Prostate gland (tissue), 2 donors: ENCODE measurements at regions not wholly inside any gene's neighbourhood (a gene's known extent, or its start where the extent isn't known, plus 50 kb on each side); places are given as distances from the start of the nearest gene placed in this dataset.

ENCODE experiments used
- DNase-seq: peaks from one replicate; pipeline ENCODE4 v3.0.0-alpha.2; 2019; ENCODE audit warnings: low spot score
- H3K27ac ChIP-seq, 2 donors: fragments of 200-600 bp; sonication (generic); 2 replicates each; pipeline ENCODE4 v1.5.1; 2017 to 2019
- H3K27me3 ChIP-seq: fragments of 200-600 bp; sonication (generic); replicated peaks from 2 replicates; pipeline ENCODE4 v1.5.1; 2019; ENCODE audit not compliant: insufficient read depth
- H3K36me3 ChIP-seq, 2 donors: fragments of 200-600 bp; sonication (generic); 1 replicate in 1 of 2; 2 replicates in 1 of 2; pipeline versions ENCODE4 v1.5.1 to v1.8.1; 2017 to 2019
- H3K4me1 ChIP-seq: fragments of 200-600 bp; sonication (generic); replicated peaks from 2 replicates; pipeline ENCODE4 v1.5.1; 2019
- H3K4me3 ChIP-seq, 2 donors: fragments of 200-600 bp; sonication (generic); 2 replicates each; pipeline ENCODE4 v1.5.1; 2017 to 2019
- H3K9me3 ChIP-seq: fragments of 200-600 bp; sonication (generic); 2 replicates; pipeline ENCODE4 v1.5.1; 2017
- CTCF ChIP-seq, 4 experiments: fragments of 200-600 bp in 2 of 4; fragments of 450-650 bp in 2 of 4; sonication (generic) in 2 of 4; IDR thresholded peaks; 1 replicate in 3 of 4; 2 replicates in 1 of 4; pipeline ENCODE4 v1.5.1; 2016 to 2019; ENCODE audit warnings: antibody characterized with exemption in 4 of 4, mild to moderate bottlenecking in 2 of 4, moderate library complexity in 2 of 4
- POLR2A ChIP-seq: fragments of 450-650 bp; IDR thresholded peaks from one replicate; pipeline ENCODE4 v1.6.1; 2016; ENCODE audit warnings: antibody characterized with exemption, mild to moderate bottlenecking
- POLR2AphosphoS5 ChIP-seq: sonication (generic); formaldehyde crosslinking; IDR thresholded peaks from one replicate; pipeline ENCODE4 v1.6.1; 2017; ENCODE audit warnings: antibody characterized with exemption
- WGBS: methylation state at CpG from one replicate; pipeline ENCODE4 v1.1.5; 2018; 5-methylcytosine and 5-hydroxymethylcytosine counted together
- intact Hi-C: fragments of 100-400 bp; cut with DNase I; formaldehyde crosslinking; loops from one replicate; pipeline ENCODE4 v1.14.2; 2022

GRCh38 chr17:13741744-13742143 lies 140.0 kb upstream of the HS3ST3A1 start:
- no peaks in the 10 kb centered on the region for H3K4me1 ChIP-seq
- 93% methylated on average over 1 of the region's 1 CpG for WGBS
- TF ChIP-seq POLR2A: no peak
- no peak for TF ChIP-seq CTCF (IDR thresholded peaks at IDR 0.05)
- no peak for TF ChIP-seq POLR2AphosphoS5
- H3K9me3 ChIP-seq: no peaks in the 10 kb centered on the region
- no peaks in the 10 kb centered on the region for H3K27me3 ChIP-seq
- H3K27ac ChIP-seq: no peak overlapping the region
- DNase-seq: no peak
- H3K4me3 ChIP-seq: no peak overlapping the region
- H3K36me3 ChIP-seq: no peaks in the 10 kb centered on the region
- intact Hi-C loops: no loop called here

- Histone ChIP-seq H3K36me3 (no peaks in the 10 kb centered on the region), H3K9me3 (no peaks in the 10 kb centered on the region), H3K27me3 (no peaks in the 10 kb centered on the region), H3K4me3 (no peak overlapping the region), H3K4me1 (no peaks in the 10 kb centered on the region), H3K27ac (no peak overlapping the region)
- intact Hi-C loops: no loop called here
- no peak for DNase-seq
- TF ChIP-seq POLR2A (no peak), CTCF (IDR thresholded peaks at IDR 0.05) (no peak), POLR2AphosphoS5 (no peak)
- WGBS: 84% methylated on average over 3 of the region's 3 CpGs
Observed at GRCh38 chr17:13743906-13744305, 142.2 kb upstream of the HS3ST3A1 start.

- WGBS: 74% methylated on average over 9 of the region's 9 CpGs
- Histone ChIP-seq H3K27me3 (no peaks in the 10 kb centered on the region), H3K36me3 (no peaks in the 10 kb centered on the region), H3K4me3 (no peak overlapping the region), H3K4me1 (no peaks in the 10 kb centered on the region), H3K27ac (no peak overlapping the region), H3K9me3 (no peaks in the 10 kb centered on the region)
- TF ChIP-seq POLR2AphosphoS5: no peak
- TF ChIP-seq CTCF (IDR thresholded peaks at IDR 0.05): no peak
- no peak for TF ChIP-seq POLR2A
- no peak for DNase-seq
- intact Hi-C loops: no loop called here
Observed at GRCh38 chr17:13746404-13746803, 144.7 kb upstream of the HS3ST3A1 start.

- Histone ChIP-seq H3K4me1 (no peaks in the 10 kb centered on the region), H3K9me3 (no peaks in the 10 kb centered on the region), H3K27ac (no peak overlapping the region), H3K4me3 (no peak overlapping the region), H3K36me3 (no peaks in the 10 kb centered on the region), H3K27me3 (no peaks in the 10 kb centered on the region)
- intact Hi-C loops: no loop called here
- 95% methylated on average over 5 of the region's 5 CpGs for WGBS
- TF ChIP-seq CTCF (IDR thresholded peaks at IDR 0.05) (no peak), POLR2AphosphoS5 (no peak), POLR2A (no peak)
- DNase-seq: no peak
Observed at GRCh38 chr17:13749166-13749890, 147.6 kb upstream of the HS3ST3A1 start.

- 73% methylated on average over 1 of the region's 1 CpG for WGBS
- no peaks in the 10 kb centered on the region for H3K9me3 ChIP-seq
- H3K36me3 ChIP-seq: no peaks in the 10 kb centered on the region
- no peaks in the 10 kb centered on the region for H3K4me1 ChIP-seq
- TF ChIP-seq CTCF (IDR thresholded peaks at IDR 0.05): no peak
- TF ChIP-seq POLR2A: no peak
- no peak for TF ChIP-seq POLR2AphosphoS5
- H3K27me3 ChIP-seq: no peaks in the 10 kb centered on the region
- H3K4me3 ChIP-seq: no peak overlapping the region
- H3K27ac ChIP-seq: no peak overlapping the region
- DNase-seq: no peak
- intact Hi-C loops: no loop called here
Observed at GRCh38 chr17:13749891-13750235, 148.1 kb upstream of the HS3ST3A1 start.
